ENCODE measurements at regions not wholly inside any gene's neighbourhood (a gene's known extent, or its start where the extent isn't known, plus 50 kb on each side); places are given as distances from the start of the nearest gene placed in this dataset.

DNA sequence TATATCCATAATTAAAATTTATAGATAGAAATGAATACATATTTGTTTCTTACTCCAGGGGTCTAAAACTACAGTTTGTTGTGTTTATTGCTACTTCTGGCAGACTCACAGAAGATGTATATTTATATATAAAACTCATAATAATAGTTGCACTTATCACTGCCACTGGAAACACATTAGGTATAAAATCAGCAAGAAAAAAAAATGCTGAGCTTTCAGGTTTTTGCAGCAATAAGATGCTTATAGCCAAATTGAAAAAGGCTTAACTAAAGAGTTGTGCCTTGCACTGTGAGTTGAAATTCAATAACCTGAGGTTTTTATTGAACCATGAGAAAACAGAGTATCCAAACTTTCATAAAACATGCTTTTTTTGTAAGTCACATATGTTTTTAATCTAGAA, 623.9 kb upstream of the CRIM1 start:
- intact Hi-C loops (cut with DNase I), result no loop called here
- Histone ChIP-seq H3K27ac (no peak overlapping the region), H3K4me1 (no peaks in the 10 kb centered on the region), H3K9me3 (no peaks in the 10 kb centered on the region), H3K27me3 (no peaks in the 10 kb centered on the region), H3K4me3 (no peak overlapping the region), H3K36me3 (no peaks in the 10 kb centered on the region)
- no peak for DNase-seq
- no peak for TF ChIP-seq POLR2A (IDR thresholded peaks at IDR 0.05)
- TF ChIP-seq CTCF (IDR thresholded peaks at IDR 0.05), result no peak

- TF ChIP-seq CTCF (IDR thresholded peaks at IDR 0.05), result no peak
- no peak for TF ChIP-seq POLR2A (IDR thresholded peaks at IDR 0.05)
- no peak for DNase-seq
- 77% methylated on average over 3 of the region's 3 CpGs for WGBS, 2 donors
- Histone ChIP-seq H3K36me3 (no peaks in the 10 kb centered on the region), H3K4me1 (no peaks in the 10 kb centered on the region), H3K4me3 (no peak overlapping the region), H3K27me3 (no peaks in the 10 kb centered on the region), H3K9me3 (no peaks in the 10 kb centered on the region), H3K27ac (no peak overlapping the region)
- intact Hi-C loops (cut with DNase I), result no loop called here
Measured at GRCh38 chr2:35714883-35715282, 640.7 kb upstream of the CRIM1 start.

DNA sequence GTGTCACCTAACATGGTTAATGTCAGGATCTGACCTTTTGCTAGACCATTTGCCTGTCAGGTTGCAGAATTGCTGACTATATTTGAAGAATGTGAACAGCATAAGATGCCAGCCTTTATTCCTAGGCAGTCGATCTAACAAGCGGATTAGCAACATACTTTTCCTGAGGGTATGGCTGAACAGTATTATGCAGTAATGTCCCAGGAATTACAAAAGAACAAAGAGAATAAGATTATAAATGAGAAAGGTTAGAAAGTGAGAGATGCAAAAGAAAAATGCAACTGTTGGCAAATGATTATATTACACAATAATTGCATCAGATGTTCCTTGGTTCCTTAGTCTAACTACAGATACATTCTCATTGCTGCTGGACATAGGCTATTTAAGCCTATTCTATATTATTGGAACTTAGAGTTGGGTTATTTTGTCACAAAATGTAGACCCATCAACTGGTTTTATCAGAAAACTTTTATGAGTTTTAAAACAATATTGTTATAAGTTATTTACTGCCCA, 647.1 kb upstream of the CRIM1 start:
- H3K4me1 ChIP-seq, result no peaks in the 10 kb centered on the region
- no peak for TF ChIP-seq CTCF (IDR thresholded peaks at IDR 0.05)
- intact Hi-C loops (cut with DNase I), result no loop called here
- no peak for DNase-seq
- H3K36me3 ChIP-seq, result no peaks in the 10 kb centered on the region
- no peak overlapping the region for H3K27ac ChIP-seq
- no peak overlapping the region for H3K4me3 ChIP-seq
- no peaks in the 10 kb centered on the region for H3K9me3 ChIP-seq
- no peaks in the 10 kb centered on the region for H3K27me3 ChIP-seq
- 52 to 54% methylated on average over 2 of the region's 2 CpGs for WGBS, 2 donors

DNA sequence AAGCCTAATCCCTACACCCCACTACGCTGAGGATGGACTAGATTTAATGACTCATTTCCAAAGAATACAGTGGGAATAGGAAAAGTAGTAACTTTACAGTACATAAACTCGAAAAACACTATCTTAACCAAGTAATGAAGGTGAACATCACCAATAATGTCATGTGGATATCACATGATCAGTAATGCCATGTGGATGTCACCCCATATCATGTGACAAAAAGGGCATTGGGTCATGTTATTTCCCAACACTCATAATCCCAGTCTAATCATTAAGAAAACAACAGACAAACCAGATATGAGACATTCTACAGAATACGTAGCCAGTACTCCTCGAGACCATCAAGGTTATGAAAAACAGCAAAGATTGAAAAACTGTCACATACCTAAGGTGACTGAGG, 667.3 kb upstream of the CRIM1 start:
- intact Hi-C loops (cut with DNase I), result no loop called here

DNA sequence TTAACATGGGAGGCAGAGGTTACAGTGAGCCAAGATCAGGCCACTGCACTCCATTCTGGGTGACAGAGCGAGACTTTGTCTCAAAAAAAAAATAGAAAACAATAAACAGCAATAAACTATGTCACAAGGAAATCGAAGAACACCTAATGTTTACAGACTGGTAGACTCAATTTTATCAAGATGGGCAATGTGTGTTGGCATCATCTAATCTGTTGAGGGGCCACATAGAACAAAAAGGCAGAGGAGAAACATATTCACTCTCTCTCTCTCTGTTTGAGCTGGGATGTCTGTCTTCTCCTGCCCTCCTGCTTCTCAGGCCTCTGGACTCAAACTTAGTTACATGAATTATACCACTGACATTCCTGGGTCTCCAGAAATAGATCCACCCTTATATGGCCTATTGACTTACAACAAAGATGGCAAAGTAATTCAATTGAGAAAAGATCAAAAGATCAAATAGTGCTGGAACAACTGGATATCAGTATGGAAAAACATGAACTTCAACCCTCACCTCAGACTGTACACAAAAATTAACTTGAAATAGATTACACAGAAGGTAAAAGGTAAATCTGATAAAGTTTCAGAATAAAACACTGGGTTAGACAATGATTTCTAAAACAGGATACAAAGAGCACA, 703.8 kb upstream of the CRIM1 start:
- no peak overlapping the region for H3K27ac ChIP-seq
- intact Hi-C loops (cut with DNase I), result no loop called here
- no peak overlapping the region for H3K4me3 ChIP-seq
- no peaks in the 10 kb centered on the region for H3K4me1 ChIP-seq
- H3K36me3 ChIP-seq, result no peaks in the 10 kb centered on the region
- H3K9me3 ChIP-seq, result peaks cover 0 to 4% (median 0%) of the 10 kb centered on the region in 3 donors
- WGBS, 2 donors, result 76 to 78% methylated on average over 2 of the region's 2 CpGs
- DNase-seq, result no peak
- H3K27me3 ChIP-seq, result no peaks in the 10 kb centered on the region
- TF ChIP-seq POLR2A (IDR thresholded peaks at IDR 0.05), result no peak
- no peak for TF ChIP-seq CTCF (IDR thresholded peaks at IDR 0.05)

More for the DNA sequence above, 667.3 kb upstream of the CRIM1 start:
- TF ChIP-seq POLR2A (IDR thresholded peaks at IDR 0.05) (no peak), CTCF (IDR thresholded peaks at IDR 0.05) (no peak)
- no peaks in the 10 kb centered on the region for H3K27me3 ChIP-seq
- H3K27ac ChIP-seq, result no peak overlapping the region
- 71 to 74% methylated on average over 4 of the region's 4 CpGs for WGBS, 2 donors
- no peaks in the 10 kb centered on the region for H3K4me1 ChIP-seq
- H3K9me3 ChIP-seq, result no peaks in the 10 kb centered on the region
- no peaks in the 10 kb centered on the region for H3K36me3 ChIP-seq
- no peak overlapping the region for H3K4me3 ChIP-seq
- no peak for DNase-seq
